TTC549 (cell line): ENCODE measurements at regions not wholly inside any gene's neighbourhood (a gene's known extent, or its start where the extent isn't known, plus 50 kb on each side); places are given as distances from the start of the nearest gene placed in this dataset.

Experiments
- FAIRE-seq: peaks from 2 replicates; lab custom pipeline; 2012; peaks lifted over from hg19 to GRCh38; lab: Jason Lieb, UNC

DNA sequence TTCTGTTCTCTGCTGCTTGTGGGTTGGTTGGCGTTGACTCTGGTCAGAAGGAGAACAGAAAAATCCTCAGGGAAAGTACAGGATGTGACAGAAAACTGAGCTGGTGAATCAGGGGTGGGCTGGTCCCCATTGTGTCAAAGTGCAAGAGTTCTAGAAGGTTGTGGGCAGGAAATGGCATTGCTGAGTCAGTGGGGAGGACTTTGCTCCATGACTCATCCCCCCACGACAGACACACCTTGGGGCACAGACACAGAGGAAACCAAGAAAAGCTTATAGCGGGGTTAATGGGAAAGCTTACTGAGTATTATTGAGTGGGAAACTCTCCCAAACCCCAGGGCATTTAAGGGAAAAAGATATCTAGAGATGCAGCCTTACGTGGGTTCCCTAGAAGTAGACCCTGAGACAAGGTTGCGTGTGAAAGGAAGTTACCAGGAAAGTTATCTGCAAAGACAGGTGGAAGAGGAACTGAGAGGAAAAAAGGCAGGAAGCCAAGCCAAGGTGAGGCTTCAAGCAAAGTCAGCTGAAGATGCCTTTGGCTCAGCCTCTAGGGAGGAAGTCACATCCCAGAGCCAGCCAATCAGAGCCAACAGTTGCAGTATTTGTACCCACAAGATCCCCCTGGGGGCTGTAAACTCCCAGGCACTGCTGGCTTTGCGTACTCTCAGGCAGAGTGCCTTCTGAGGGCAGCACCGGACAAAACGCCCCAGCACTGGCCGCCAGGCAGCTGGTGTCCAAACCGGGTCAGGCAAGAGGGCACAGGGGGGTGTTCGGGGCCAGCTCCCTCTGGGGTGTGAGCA lies 86.4 kb downstream of the FOXL1 start:
- no peak for FAIRE-seq

- FAIRE-seq: no peak
Measured at GRCh38 chr16:86665319-86665675, 86.9 kb downstream of the FOXL1 start.

- no peak for FAIRE-seq
Measured at GRCh38 chr16:86665929-86666328, 87.6 kb downstream of the FOXL1 start.

DNA sequence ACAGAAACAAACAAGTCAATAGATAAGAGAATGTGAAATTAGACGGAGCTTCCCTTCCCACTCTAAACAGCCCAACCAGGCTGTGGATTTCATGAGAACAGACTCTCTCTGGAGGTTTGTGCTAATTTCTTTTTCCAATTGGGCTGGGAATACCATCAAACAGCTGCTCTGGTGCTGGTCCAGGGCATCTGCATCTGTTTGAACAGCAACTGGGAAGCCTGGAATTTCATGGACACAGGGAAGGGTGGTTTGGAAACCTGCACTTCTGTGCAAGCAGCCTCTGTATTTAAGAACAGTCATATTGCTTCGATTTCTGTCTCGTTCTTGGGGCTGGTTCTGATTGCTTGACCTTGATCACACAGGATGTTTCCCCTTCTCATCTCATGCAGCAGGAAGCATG lies 88.7 kb downstream of the FOXL1 start:
- no peak for FAIRE-seq

DNA sequence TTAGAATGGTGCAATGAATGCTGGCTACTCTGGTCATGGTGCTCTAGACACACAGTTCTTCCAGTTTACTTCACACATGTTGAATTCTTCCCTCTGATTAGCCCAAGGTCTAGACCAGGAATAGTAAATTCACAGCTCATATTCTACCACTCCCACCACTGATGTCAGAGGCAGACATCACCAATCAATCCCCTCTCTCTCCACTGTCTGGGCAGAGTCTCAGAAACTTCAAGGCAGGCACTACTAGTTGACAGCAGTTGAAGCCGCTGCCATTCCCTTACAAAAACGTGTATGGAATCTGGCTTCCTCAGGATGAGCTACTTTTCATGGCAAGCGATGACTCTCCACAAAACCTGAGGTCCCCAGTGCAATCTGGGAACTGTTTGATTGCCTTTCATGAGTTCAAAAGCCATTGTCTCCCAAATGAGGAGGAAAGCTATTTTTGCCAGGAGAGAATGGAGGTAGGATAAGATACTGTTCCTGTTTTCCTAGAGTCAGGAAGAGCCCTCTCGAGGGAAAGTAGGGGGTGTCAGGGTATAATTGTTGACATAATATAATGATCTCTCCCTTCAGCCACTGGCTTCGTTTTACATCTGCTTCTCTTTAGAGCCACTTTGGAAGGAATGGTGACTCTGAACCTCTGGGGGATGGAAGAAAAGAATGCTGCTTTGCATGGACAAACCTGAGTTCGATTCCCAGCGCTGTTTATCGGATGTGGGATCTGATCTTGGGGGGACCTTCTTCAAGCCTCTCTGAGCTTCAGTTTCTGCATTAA lies 90.0 kb downstream of the FOXL1 start:
- no peak for FAIRE-seq

- no peak for FAIRE-seq
Measured at GRCh38 chr16:86669285-86669805, 91.0 kb downstream of the FOXL1 start.

DNA sequence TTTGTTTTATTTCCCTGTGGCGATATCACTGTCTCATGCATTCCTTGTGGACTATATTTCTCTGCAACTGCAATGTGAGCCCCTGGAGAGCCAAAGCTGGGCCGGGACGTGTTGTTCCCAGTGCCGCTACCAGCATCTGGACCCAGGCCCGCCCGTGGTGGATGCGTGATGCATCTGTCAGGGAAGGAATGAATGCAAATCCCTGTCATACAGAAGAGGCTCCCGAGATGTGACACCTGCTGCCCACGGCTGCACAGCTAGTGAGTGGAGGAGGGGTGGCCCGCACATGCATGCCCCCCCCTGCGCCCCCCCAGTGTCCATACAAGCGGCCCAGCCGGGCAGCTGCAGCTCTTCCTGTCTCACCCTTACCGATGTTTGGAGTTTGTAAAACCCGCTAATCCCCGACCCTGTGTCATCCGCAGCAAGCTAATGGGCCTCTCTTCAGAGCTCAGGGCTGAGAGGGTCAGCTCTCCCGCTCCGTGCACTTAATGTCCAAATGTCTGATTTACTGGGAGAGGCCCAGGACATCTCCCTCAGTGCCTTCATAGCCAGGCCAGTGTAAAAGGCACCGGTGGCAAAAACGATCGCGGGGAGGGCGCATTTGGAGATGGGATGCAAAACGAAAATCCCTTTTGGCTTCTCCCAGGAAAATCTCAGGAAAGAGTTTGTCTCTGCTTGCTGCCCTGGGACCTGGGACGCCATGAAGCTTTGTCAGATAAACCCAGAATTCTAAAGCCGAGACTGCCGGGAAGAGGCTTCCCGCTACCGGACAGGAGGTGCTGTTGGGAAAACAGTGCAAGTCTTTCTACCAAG lies 91.8 kb downstream of the FOXL1 start:
- no peak for FAIRE-seq

DNA sequence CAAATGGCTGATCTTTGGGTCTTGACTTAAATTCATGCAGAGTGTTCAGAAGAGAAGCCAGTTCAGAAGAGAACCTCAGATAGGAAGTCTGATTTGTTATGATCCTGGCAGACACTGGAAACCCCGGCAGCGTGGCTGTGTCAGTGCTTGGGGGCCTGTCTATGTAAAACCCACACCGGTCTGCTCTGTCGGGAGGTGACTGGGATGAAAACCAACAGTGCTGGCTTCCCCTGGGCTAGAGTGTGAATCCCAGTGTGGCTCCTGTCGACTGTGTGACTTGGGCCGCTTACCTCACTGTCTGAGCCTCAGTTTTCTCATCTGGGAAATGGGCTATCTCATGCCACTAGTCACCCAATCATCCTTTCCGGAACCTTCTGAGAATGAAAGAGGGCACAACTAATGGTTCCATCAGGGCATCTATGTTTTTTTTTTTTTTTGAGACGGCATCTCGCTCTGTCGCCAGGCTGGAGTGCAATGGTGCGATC lies 92.4 kb downstream of the FOXL1 start:
- no peak for FAIRE-seq

DNA sequence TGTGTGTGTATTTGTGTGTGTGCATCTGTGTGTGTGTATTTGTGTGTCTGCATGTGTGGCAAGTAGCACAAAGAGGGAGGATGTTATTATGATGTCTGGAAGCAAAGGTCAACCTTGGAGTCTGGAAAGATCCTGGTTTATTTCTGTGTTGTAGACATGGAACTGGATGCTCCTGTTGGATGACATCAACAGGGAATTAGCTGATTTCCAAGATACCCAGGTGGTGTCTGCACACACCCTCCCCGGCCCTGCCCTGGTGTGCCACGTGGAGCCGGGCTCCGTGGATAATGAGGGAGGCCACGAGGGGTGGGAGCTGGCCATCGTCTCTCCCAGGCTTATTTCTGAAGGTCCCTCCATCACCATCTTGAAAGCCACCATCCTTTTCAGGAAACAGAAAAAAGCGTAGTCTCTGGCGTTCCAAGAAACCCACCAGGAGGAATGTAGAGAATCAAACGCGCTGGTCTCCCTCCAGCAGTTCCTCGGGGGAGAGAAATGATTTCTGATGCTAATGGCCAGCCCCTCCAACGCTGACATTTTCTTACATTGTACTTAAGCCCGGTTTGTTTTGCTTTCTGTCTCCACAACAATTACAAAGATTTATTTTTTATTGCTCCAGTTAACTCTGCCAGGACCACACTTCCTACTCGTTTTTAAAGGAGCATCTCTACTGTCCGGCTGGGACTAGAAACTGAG lies 93.3 kb downstream of the FOXL1 start:
- FAIRE-seq: no peak

DNA sequence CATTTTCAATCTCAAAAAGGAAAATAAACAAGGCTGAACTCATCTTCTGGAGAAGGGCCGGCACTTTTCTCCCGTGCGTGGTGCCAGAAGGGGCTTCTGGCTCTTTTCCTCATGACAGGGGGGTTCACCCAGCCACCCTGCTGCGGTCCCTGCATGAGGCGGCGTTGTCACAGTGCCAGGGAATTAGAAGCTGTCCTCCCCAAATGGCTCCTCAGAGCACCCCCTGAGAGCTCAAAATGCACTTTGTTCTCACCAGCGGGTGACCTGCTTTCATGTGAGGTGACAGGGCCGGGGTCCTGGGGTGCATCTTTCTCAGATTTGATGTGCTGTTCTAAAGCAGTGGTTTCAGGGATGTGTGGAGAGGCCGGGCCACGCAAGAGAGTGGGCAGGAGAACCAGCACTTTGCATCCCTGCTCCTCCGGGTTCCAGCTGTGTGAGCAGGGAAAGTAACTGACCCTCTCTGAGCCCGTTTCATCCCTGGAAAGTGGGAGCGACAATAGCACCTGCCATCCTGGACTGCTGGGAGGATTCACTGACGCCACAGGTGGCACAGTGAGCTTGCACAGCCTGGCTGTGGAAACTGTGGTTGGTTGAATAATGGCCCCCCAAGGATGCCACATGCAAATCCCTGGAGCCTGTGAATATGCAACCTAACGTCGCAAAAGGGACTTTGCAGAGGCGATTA lies 94.0 kb downstream of the FOXL1 start:
- no peak for FAIRE-seq

- no peak for FAIRE-seq
Measured at GRCh38 chr16:86673090-86673955, 95.0 kb downstream of the FOXL1 start.

- FAIRE-seq: no peak
Measured at GRCh38 chr16:86673956-86674453, 95.7 kb downstream of the FOXL1 start.

DNA sequence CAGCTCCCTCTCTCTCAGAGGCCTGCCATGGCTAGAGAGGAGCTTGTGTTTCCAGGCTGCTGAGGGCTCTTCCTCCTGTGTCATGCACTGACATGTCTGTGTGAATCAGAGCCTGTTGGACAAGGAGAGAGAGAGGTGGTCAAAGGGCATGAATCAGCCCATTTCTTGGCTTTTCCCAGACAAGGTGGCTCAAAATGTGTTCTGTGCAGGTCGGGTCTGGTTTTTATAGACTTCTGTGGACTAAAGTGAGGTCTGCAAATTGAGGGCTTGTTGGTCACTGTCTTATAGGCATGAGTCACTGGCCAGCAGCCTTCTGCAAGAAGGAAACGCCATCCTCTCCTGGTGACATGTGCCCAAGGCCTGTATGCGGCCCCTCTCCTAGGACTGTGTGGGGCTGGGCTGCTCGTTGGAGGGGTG lies 97.9 kb downstream of the FOXL1 start:
- no peak for FAIRE-seq

- FAIRE-seq: no peak
Measured at GRCh38 chr16:86679490-86679889, 101.1 kb downstream of the FOXL1 start.

GRCh38 chr16:86680162-86680561 lies 101.8 kb downstream of the FOXL1 start:
- no peak for FAIRE-seq

DNA sequence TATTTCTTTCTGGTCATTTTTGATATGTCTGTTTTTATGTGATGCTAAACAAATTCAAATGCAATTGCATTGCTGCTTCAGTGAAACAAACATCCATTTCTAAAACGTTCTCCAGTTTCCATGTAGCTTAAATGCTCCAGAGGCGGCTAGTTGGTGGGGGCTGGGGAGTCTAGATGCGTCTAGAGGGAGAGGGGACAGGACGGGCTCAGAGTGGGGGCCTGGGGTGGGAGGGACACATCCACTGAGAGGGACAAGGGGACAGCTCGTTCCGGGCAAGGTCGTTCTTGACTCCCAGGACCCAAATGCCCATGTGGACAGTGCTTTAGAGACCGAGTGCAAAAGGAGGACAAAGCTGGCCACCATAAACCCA lies 102.3 kb downstream of the FOXL1 start:
- no peak for FAIRE-seq

GRCh38 chr16:86681031-86681756 lies 102.8 kb downstream of the FOXL1 start:
- FAIRE-seq: no peak

GRCh38 chr16:86681757-86682106 lies 103.4 kb downstream of the FOXL1 start:
- FAIRE-seq: no peak

DNA sequence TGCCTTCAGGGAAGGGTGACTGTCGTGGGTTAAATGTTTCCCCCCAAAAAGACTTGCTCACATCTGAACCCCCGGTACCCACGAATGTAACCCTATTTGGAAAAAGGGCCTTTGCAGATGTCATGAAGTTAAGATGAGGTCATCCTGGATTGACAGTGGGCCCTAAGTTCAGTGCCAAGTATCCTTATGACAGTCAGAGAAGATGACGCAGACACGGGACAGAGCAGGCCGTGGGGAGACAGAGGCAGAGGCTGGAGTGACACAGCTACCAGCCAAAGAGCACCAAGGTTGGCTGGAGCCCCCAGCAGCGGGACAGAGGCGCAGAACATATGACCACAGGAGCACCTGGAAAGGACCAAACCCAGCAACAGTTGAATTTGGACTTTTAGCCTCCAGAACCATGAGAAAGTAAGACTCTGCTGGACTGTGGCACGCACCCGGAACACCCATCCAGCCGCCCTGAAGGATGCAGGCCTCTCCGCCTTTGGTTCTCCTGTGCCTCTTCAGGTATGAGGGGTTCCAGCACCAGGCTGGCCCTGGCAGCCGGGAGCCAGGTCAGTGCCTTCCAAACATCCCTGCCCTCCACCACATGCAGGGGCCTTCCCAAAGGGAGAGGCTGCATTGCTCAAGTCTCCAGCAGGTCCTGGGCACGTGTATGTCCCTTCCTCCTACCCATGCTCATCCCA lies 104.0 kb downstream of the FOXL1 start:
- no peak for FAIRE-seq
